ENCODE measurements at regions not wholly inside any gene's neighbourhood (a gene's known extent, or its start where the extent isn't known, plus 50 kb on each side); places are given as distances from the start of the nearest gene placed in this dataset.

GRCh38 chr1:196136396-196136795, 471.8 kb downstream of the KCNT2 start:
- Histone ChIP-seq H3K79me2 (ENCODE audit: insufficient read depth, low read length) (no peaks in the 10 kb centered on the region), H3K9me3 (ENCODE audit: insufficient read depth, low read length, severe bottlenecking) (no peaks in the 10 kb centered on the region), H3K27me3 (ENCODE audit: insufficient read depth, low read length, poor library complexity) (no peaks in the 10 kb centered on the region), H3K4me3 (ENCODE audit: low read depth in 1 of 2, low read length in 2 of 2) (no peak overlapping the region), H3K36me3 (ENCODE audit: insufficient read depth, low read length) (no peaks in the 10 kb centered on the region), H4K20me1 (ENCODE audit: insufficient read depth, low read length) (no peaks in the 10 kb centered on the region), H2AFZ (ENCODE audit: low read depth, low read length) (no peak overlapping the region), H3K4me1 (ENCODE audit: insufficient read depth, low read length) (no peaks in the 10 kb centered on the region), H3K27ac (ENCODE audit: low read length) (no peak overlapping the region), H3K9ac (ENCODE audit: low read depth, low read length) (no peak overlapping the region), H3K4me2 (ENCODE audit: insufficient read depth, low read length) (no peak overlapping the region)
- ATAC-seq (ENCODE audit: insufficient read depth, low read depth) (no peak), DNase-seq (no peak)
- no peak for TF ChIP-seq EZH2 (IDR thresholded peaks at IDR 0.05; ENCODE audit: borderline replicate concordance, low read depth, low read length, severe bottlenecking)
- TF ChIP-seq CTCF (IDR thresholded peaks at IDR 0.05; ENCODE audit: borderline replicate concordance, extremely low read depth, low read length, poor library complexity, severe bottlenecking), result no peak

GRCh38 chr1:196131691-196132090, 476.5 kb downstream of the KCNT2 start:
- H3K27me3 ChIP-seq (ENCODE audit: insufficient read depth, low read length, poor library complexity), result no peaks in the 10 kb centered on the region
- H3K79me2 ChIP-seq (ENCODE audit: insufficient read depth, low read length), result no peaks in the 10 kb centered on the region
- DNase-seq (no peak), ATAC-seq (ENCODE audit: insufficient read depth, low read depth) (no peak)
- no peaks in the 10 kb centered on the region for H3K36me3 ChIP-seq (ENCODE audit: insufficient read depth, low read length)
- no peaks in the 10 kb centered on the region for H3K9me3 ChIP-seq (ENCODE audit: insufficient read depth, low read length, severe bottlenecking)
- H3K4me3 ChIP-seq (ENCODE audit: low read depth in 1 of 2, low read length in 2 of 2), result no peak overlapping the region
- TF ChIP-seq EZH2 (IDR thresholded peaks at IDR 0.05; ENCODE audit: borderline replicate concordance, low read depth, low read length, severe bottlenecking) (no peak), CTCF (IDR thresholded peaks at IDR 0.05; ENCODE audit: borderline replicate concordance, extremely low read depth, low read length, poor library complexity, severe bottlenecking) (no peak)
- H2AFZ ChIP-seq (ENCODE audit: low read depth, low read length), result no peak overlapping the region
- H3K4me2 ChIP-seq (ENCODE audit: insufficient read depth, low read length), result no peak overlapping the region
- no peak overlapping the region for H3K9ac ChIP-seq (ENCODE audit: low read depth, low read length)
- no peaks in the 10 kb centered on the region for H3K4me1 ChIP-seq (ENCODE audit: insufficient read depth, low read length)
- H3K27ac ChIP-seq (ENCODE audit: low read length), result no peak overlapping the region
- H4K20me1 ChIP-seq (ENCODE audit: insufficient read depth, low read length), result no peaks in the 10 kb centered on the region

GRCh38 chr1:196128835-196129234, 479.4 kb downstream of the KCNT2 start:
- Histone ChIP-seq H3K79me2 (ENCODE audit: insufficient read depth, low read length) (no peaks in the 10 kb centered on the region), H3K4me1 (ENCODE audit: insufficient read depth, low read length) (no peaks in the 10 kb centered on the region), H3K4me2 (ENCODE audit: insufficient read depth, low read length) (no peak overlapping the region), H3K27ac (ENCODE audit: low read length) (no peak overlapping the region), H3K9me3 (ENCODE audit: insufficient read depth, low read length, severe bottlenecking) (no peaks in the 10 kb centered on the region), H3K4me3 (ENCODE audit: low read depth in 1 of 2, low read length in 2 of 2) (no peak overlapping the region), H2AFZ (ENCODE audit: low read depth, low read length) (no peak overlapping the region), H3K9ac (ENCODE audit: low read depth, low read length) (no peak overlapping the region), H3K36me3 (ENCODE audit: insufficient read depth, low read length) (no peaks in the 10 kb centered on the region), H3K27me3 (ENCODE audit: insufficient read depth, low read length, poor library complexity) (no peaks in the 10 kb centered on the region), H4K20me1 (ENCODE audit: insufficient read depth, low read length) (no peaks in the 10 kb centered on the region)
- no peak for ATAC-seq (ENCODE audit: insufficient read depth, low read depth)
- TF ChIP-seq CTCF (IDR thresholded peaks at IDR 0.05; ENCODE audit: borderline replicate concordance, extremely low read depth, low read length, poor library complexity, severe bottlenecking) (no peak), EZH2 (IDR thresholded peaks at IDR 0.05; ENCODE audit: borderline replicate concordance, low read depth, low read length, severe bottlenecking) (no peak)
- DNase-seq, result no peak

GRCh38 chr1:196121181-196121580, 487.1 kb downstream of the KCNT2 start:
- Histone ChIP-seq H2AFZ (ENCODE audit: low read depth, low read length) (no peak overlapping the region), H3K9me3 (ENCODE audit: insufficient read depth, low read length, severe bottlenecking) (no peaks in the 10 kb centered on the region), H3K4me3 (ENCODE audit: low read depth in 1 of 2, low read length in 2 of 2) (no peak overlapping the region), H3K27me3 (ENCODE audit: insufficient read depth, low read length, poor library complexity) (no peaks in the 10 kb centered on the region), H3K36me3 (ENCODE audit: insufficient read depth, low read length) (no peaks in the 10 kb centered on the region), H3K4me2 (ENCODE audit: insufficient read depth, low read length) (no peak overlapping the region), H3K27ac (ENCODE audit: low read length) (no peak overlapping the region), H3K9ac (ENCODE audit: low read depth, low read length) (no peak overlapping the region), H4K20me1 (ENCODE audit: insufficient read depth, low read length) (no peaks in the 10 kb centered on the region), H3K79me2 (ENCODE audit: insufficient read depth, low read length) (no peaks in the 10 kb centered on the region), H3K4me1 (ENCODE audit: insufficient read depth, low read length) (no peaks in the 10 kb centered on the region)
- TF ChIP-seq CTCF (IDR thresholded peaks at IDR 0.05; ENCODE audit: borderline replicate concordance, extremely low read depth, low read length, poor library complexity, severe bottlenecking) (no peak), EZH2 (IDR thresholded peaks at IDR 0.05; ENCODE audit: borderline replicate concordance, low read depth, low read length, severe bottlenecking) (no peak)
- DNase-seq (no peak), ATAC-seq (ENCODE audit: insufficient read depth, low read depth) (no peak)
